HG03066 (cell line): ENCODE measurements at regions not wholly inside any gene's neighbourhood (a gene's known extent, or its start where the extent isn't known, plus 50 kb on each side); places are given as distances from the start of the nearest gene placed in this dataset.

Source experiments
- ATAC-seq: cut with Tn5 transposase; IDR thresholded peaks from one replicate; pipeline ENCODE4 v1.9.1; 2021; ENCODE audit warnings: low read depth; ENCODE audit not compliant: unreplicated experiment

- ATAC-seq, result no peak
Observed at GRCh38 chr4:126775485-126776106, 857.2 kb upstream of the INTU start.

- ATAC-seq, result no peak
Observed at GRCh38 chr4:126776361-126776760, 856.4 kb upstream of the INTU start.

GRCh38 chr4:126777649-126778048 lies 855.1 kb upstream of the INTU start:
- no peak for ATAC-seq

GRCh38 chr4:126778348-126778747 lies 854.4 kb upstream of the INTU start:
- ATAC-seq, result no peak

- no peak for ATAC-seq
Observed at GRCh38 chr4:126779001-126779400, 853.8 kb upstream of the INTU start.

GRCh38 chr4:126779436-126780166 lies 853.2 kb upstream of the INTU start:
- ATAC-seq, result no peak

GRCh38 chr4:126783191-126783590 lies 849.6 kb upstream of the INTU start:
- ATAC-seq, result no peak

- no peak for ATAC-seq
Observed at GRCh38 chr4:126784966-126785580, 847.7 kb upstream of the INTU start.

GRCh38 chr4:126790633-126791032 lies 842.1 kb upstream of the INTU start:
- no peak for ATAC-seq

GRCh38 chr4:126794363-126794762 lies 838.4 kb upstream of the INTU start:
- ATAC-seq, result no peak

- no peak for ATAC-seq
Observed at GRCh38 chr4:126798214-126798613, 834.5 kb upstream of the INTU start.

- no peak for ATAC-seq
Observed at GRCh38 chr4:126799416-126799815, 833.3 kb upstream of the INTU start.

GRCh38 chr4:126799971-126800574 lies 832.7 kb upstream of the INTU start:
- ATAC-seq, result no peak

GRCh38 chr4:126800575-126801141 lies 832.1 kb upstream of the INTU start:
- no peak for ATAC-seq

GRCh38 chr4:126807132-126807531 lies 825.6 kb upstream of the INTU start:
- ATAC-seq, result no peak

- no peak for ATAC-seq
Observed at GRCh38 chr4:126812076-126812475, 820.7 kb upstream of the INTU start.

GRCh38 chr4:126820631-126821030 lies 812.1 kb upstream of the INTU start:
- ATAC-seq, result no peak

- no peak for ATAC-seq
Observed at GRCh38 chr4:126821152-126821551, 811.6 kb upstream of the INTU start.

GRCh38 chr4:126825083-126825482 lies 807.7 kb upstream of the INTU start:
- no peak for ATAC-seq

- no peak for ATAC-seq
Observed at GRCh38 chr4:126827669-126828068, 805.1 kb upstream of the INTU start.

- no peak for ATAC-seq
Observed at GRCh38 chr4:126834854-126835253, 797.9 kb upstream of the INTU start.
